Cardiac fibroblast (primary cell): ENCODE measurements at regions not wholly inside any gene's neighbourhood (a gene's known extent, or its start where the extent isn't known, plus 50 kb on each side); places are given as distances from the start of the nearest gene placed in this dataset.

Experiments used
- DNase-seq, 2 donors: peaks; one replicate each; pipeline versions ENCODE4 v3.0.0 to v3.0.0-alpha.2; 2010; ENCODE audit warnings: low read depth in 2 of 2
- H3K4me3 ChIP-seq, 2 donors: replicated peaks in 1 of 2; 1 replicate in 1 of 2; 2 replicates in 1 of 2; pipeline ENCODE4 v1.5.1; 2011; ENCODE audit warnings: low read depth in 2 of 2, low read length in 2 of 2, mild to moderate bottlenecking in 2 of 2, moderate library complexity in 1 of 2
- CTCF ChIP-seq: IDR thresholded peaks from one replicate; pipeline ENCODE4 v1.5.1; 2011; ENCODE audit warnings: low read depth, mild to moderate bottlenecking, low read length, inconsistent platforms

GRCh38 chr3:195010551-195011100, 260.3 kb downstream of the XXYLT1 start:
- no peak for TF ChIP-seq CTCF
- DNase-seq: no peak
- no peak overlapping the region for H3K4me3 ChIP-seq

GRCh38 chr3:195011231-195011834, 259.6 kb downstream of the XXYLT1 start:
- TF ChIP-seq CTCF: no peak
- DNase-seq: no peak
- no peak overlapping the region for H3K4me3 ChIP-seq

- no peak overlapping the region for H3K4me3 ChIP-seq
- no peak for DNase-seq
- TF ChIP-seq CTCF: no peak
These were observed 258.9 kb downstream of the XXYLT1 start for GRCh38 chr3:195012100-195012499.

GRCh38 chr3:195012571-195012970, 258.4 kb downstream of the XXYLT1 start:
- no peak for TF ChIP-seq CTCF

GRCh38 chr3:195013411-195014361, 257.3 kb downstream of the XXYLT1 start:
- DNase-seq: no peak
- no peak overlapping the region for H3K4me3 ChIP-seq
- TF ChIP-seq CTCF: no peak

More at GRCh38 chr3:195012571-195012970, 258.4 kb downstream of the XXYLT1 start:
- no peak for DNase-seq
- H3K4me3 ChIP-seq: no peak overlapping the region

- no peak overlapping the region for H3K4me3 ChIP-seq
- no peak for TF ChIP-seq CTCF
- DNase-seq: peak; percentile 18 to 49
These were observed 255.9 kb downstream of the XXYLT1 start for GRCh38 chr3:195015021-195015420.
